Gastrocnemius medialis (tissue), 4 donors: ENCODE measurements at regions not wholly inside any gene's neighbourhood (a gene's known extent, or its start where the extent isn't known, plus 50 kb on each side); places are given as distances from the start of the nearest gene placed in this dataset.
"Not testable (repeated sequence)": the region's sequence is repeated elsewhere in the genome, so short reads cannot be mapped to it uniquely, and the experiment has no call there.

Experiments
- CTCF ChIP-seq, 5 experiments: fragments of 450-650 bp in 3 of 5; fragments of 200-600 bp in 2 of 5; sonication (generic) in 2 of 5; IDR thresholded peaks in 4 of 5; conservative IDR thresholded peaks in 1 of 5; 1 replicate in 4 of 5; 2 replicates in 1 of 5; pipeline ENCODE4 v1.5.1; 2016 to 2019; ENCODE audit warnings: antibody characterized with exemption in 5 of 5, mild to moderate bottlenecking in 3 of 5, moderate library complexity in 3 of 5
- POLR2A ChIP-seq, 2 donors: fragments of 450-650 bp; IDR thresholded peaks; one replicate each; pipeline ENCODE4 v1.6.1; 2017; ENCODE audit warnings: antibody characterized with exemption in 2 of 2, mild to moderate bottlenecking in 2 of 2, moderate library complexity in 2 of 2

- TF ChIP-seq POLR2A (IDR thresholded peaks at IDR 0.05) = not testable (repeated sequence)
- TF ChIP-seq CTCF (IDR thresholded peaks at IDR 0.05 in 4 of 5, conservative IDR thresholded peaks at IDR 0.05 in 1 of 5) = peak in 3 of 5 experiments; percentile 24 to 42 (median 28)
These were observed 77.2 kb upstream of the AGTPBP1 start for GRCh38 chr9:85818971-85819370.
